ENCODE measurements at regions not wholly inside any gene's neighbourhood (a gene's known extent, or its start where the extent isn't known, plus 50 kb on each side); places are given as distances from the start of the nearest gene placed in this dataset.

DNA sequence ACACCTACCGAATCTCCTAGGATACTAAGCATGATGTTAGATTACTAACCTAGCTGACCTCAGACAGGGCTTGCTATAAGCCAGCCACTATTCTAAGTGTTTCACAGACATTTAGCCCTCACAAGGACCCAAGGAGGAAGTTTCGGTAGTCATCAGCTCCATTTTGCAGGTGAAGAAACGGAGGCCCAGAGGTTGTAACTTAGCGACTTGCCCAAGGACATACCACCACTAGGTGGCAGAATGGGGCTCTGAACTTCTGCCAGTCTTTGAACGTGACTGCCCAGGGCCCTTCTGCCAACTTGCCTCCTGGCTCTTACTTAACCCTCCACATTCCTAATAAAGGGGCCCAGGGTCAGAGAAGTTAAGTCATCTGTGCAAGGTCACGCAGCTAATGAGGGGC lies 283.5 kb downstream of the C1orf94 start:
- DNase-seq (ENCODE audit: extremely low read depth in 1 of 2, low read depth in 1 of 2) = no peak

- no peak for DNase-seq (ENCODE audit: extremely low read depth in 1 of 2, low read depth in 1 of 2)
These were observed 284.4 kb upstream of the GJB5 start for GRCh38 chr1:34470401-34470800.

GRCh38 chr1:34474566-34474965 lies 280.3 kb upstream of the GJB5 start:
- DNase-seq (ENCODE audit: extremely low read depth in 1 of 2, low read depth in 1 of 2) = no peak

DNA sequence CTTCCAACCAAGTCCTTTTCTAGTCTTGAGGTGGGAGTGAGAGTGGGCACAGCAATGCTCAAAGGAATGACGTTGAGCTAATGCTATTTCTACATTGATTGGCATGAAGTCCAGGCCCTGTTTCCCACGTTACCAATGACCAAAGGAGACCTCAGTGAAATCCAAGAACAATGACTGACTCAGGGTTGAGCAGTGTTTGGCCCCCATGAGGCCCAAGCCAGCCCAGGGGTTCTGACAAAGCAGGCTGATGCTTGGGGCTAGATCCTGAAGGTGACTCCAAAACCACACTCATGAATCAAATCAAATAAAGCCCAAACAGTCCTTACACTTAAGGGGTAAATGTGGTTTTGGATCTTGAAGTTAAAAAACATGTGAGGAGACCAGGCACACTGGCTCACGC lies 278.5 kb upstream of the GJB5 start:
- DNase-seq (ENCODE audit: extremely low read depth in 1 of 2, low read depth in 1 of 2) = no peak

DNA sequence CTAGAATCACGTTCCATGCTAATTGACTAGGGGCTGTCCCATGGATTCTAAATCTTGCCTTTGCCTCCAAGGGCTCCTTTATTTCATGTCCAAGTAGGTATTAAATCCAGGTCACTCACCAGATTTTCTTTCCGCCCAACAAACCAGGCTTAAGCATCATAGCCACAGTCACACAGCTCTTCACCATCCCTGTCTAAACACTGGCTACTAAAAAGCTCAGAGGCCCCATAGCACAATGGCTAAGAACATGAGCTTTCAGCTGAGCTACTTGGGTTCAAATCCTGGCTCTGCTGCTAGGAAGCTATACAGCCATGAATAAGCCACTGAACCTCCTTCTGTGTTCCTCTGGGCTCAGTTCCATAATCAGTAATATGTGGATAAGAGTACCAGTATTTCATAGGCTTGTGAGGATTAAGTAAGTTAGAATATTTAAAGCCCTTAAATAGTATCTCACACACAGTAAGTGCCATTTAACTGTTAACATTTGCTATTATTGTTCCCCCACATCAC lies 277.2 kb upstream of the GJB5 start:
- DNase-seq (ENCODE audit: extremely low read depth in 1 of 2, low read depth in 1 of 2) = no peak

GRCh38 chr1:34478515-34479076 lies 276.3 kb upstream of the GJB5 start:
- DNase-seq (ENCODE audit: extremely low read depth in 1 of 2, low read depth in 1 of 2) = no peak

DNA sequence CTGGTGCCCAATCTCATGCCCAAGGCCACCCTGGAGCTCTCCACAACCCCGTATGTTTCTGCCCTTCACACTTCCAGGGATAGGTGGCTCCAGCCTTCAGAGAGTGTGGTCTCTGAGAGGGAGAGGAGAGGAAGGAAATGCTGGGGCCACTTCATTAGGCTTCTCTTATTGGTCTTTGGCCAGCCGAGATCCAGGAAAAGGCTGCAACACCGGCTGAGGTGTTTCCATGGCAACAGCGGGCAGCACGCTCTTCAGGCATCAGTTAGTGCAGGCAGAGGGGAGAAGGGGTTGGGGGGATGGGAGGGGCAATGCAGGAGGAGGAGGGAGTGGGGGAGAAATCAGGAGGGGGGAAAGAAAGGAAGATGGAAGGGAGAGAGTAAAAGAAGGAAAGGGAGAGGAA lies 275.1 kb upstream of the GJB5 start:
- DNase-seq (ENCODE audit: extremely low read depth in 1 of 2, low read depth in 1 of 2) = no peak

- DNase-seq (ENCODE audit: extremely low read depth in 1 of 2, low read depth in 1 of 2) = no peak
These were observed 266.7 kb upstream of the GJB5 start for GRCh38 chr1:34488080-34488708.

GRCh38 chr1:34500451-34500850 lies 254.4 kb upstream of the GJB5 start:
- no peak for DNase-seq (ENCODE audit: extremely low read depth in 1 of 2, low read depth in 1 of 2)

- DNase-seq (ENCODE audit: extremely low read depth in 1 of 2, low read depth in 1 of 2) = no peak
These were observed 243.0 kb upstream of the GJB5 start for GRCh38 chr1:34511802-34512201.

DNA sequence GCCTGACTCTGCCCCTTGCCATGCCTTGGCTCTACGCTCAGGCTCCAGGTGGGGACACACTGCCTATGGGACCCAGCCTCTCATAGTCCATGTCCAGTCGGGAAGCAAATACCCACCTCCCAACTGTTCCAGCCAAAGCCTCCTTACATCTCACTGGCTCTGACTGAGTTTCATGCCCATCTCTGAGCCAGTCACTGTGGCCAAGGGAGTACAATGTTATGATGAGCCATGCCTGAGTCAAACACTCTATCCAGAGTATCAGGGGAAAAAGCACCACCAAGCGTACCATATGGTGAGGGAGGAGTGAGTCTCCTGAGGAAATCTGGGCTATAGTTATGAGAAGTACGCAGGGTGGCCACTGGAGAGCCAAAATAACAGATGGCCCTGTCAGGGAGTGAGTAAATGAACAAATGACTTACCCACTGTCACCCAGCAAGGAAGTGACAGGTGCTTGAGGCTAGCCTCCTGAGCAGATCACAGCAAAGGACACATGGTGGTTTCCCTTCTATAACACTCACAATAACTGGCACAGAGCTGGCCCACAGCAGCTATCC lies 236.6 kb upstream of the GJB5 start:
- DNase-seq (ENCODE audit: extremely low read depth in 1 of 2, low read depth in 1 of 2) = no peak

GRCh38 chr1:34520111-34520510 lies 234.7 kb upstream of the GJB5 start:
- DNase-seq (ENCODE audit: extremely low read depth in 1 of 2, low read depth in 1 of 2) = no peak

DNA sequence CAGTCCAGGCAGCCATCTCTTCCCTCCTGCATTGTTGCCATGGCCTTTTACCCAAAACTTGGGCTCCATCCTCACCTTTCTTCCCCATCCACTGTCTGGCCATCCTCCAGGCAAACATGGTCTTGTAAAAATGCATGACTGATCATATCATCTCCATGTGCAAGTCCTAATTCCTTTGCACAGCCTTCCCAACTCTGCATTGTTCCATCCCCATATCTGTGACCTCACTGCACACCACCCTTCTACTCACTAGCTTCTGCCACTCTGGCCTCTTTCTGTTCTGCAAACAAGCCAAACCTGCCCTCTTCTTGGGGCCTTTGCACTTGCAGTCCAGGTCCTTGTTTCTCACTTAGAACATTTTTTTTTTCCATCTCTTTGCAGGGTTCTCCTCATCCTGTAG lies 230.1 kb upstream of the GJB5 start:
- no peak for DNase-seq (ENCODE audit: extremely low read depth in 1 of 2, low read depth in 1 of 2)

DNA sequence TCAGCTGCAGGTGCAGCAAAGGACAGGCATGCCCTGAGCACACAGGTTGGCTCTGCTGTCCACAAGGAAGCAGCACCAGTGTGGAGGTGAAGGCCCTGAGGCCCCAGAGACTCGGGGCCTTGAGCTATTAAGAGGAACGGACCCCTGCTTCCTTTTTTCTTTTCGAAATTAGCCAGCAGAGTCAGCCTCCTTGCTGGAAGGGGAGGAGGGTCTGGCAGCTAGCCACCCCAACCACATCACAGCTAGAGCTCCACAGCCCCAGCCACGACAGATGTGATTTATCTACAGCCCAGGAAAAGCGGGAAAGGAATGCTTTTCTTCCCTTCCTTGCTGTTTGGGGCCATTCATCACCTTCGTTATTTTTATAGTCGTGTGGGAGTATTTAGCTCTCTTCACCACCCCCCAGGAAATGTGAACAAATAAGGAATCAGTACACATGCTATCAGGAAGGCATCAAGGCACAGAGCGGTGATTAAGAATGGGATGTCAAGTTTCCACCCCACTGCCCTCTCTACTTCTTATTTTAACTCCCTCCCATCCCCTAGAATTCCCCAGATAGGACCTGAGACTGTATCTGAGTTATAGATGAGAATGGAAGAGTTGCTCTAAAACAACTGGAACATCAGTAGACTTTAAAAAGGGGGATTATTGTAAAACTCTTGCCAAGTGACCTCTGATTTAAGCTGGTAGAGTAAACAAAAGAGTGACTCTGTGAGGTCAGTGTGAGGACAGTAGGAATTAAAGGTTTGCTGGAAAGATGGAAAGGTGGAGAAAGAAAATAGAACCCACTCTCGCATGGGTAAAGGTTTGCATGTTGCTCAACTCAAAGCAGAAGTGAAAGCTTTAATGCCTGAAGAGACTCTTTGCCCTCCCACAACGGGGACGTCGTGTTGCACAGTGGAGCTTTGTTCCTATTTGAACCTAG lies 224.7 kb upstream of the GJB5 start:
- no peak for DNase-seq (ENCODE audit: extremely low read depth in 1 of 2, low read depth in 1 of 2)

- no peak for DNase-seq (ENCODE audit: extremely low read depth in 1 of 2, low read depth in 1 of 2)
These were observed 222.7 kb upstream of the GJB5 start for GRCh38 chr1:34532113-34532512.

GRCh38 chr1:34538481-34538880 lies 216.4 kb upstream of the GJB5 start:
- no peak for DNase-seq (ENCODE audit: extremely low read depth in 1 of 2, low read depth in 1 of 2)

- no peak for DNase-seq (ENCODE audit: extremely low read depth in 1 of 2, low read depth in 1 of 2)
These were observed 207.7 kb upstream of the GJB5 start for GRCh38 chr1:34547046-34547674.

DNA sequence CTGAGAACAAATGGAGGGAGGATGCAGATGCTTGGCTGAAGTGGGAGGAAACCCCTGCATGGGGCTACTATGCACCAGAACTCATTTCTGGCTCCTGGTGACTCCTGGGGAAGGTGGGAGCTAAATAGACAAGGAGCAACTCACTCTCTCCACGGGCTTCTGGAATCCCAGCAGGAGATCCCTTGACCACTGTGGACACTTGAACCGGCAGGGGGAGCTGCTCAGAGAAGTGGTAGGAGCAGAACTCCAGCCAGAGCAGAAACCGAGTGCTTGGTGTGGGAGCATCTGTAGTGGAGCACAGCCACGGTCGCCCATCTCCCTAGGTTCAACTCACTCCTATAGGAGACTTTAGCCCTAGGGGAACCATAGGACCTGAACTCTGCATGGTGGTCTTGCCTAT lies 205.6 kb upstream of the GJB5 start:
- no peak for DNase-seq (ENCODE audit: extremely low read depth in 1 of 2, low read depth in 1 of 2)

DNA sequence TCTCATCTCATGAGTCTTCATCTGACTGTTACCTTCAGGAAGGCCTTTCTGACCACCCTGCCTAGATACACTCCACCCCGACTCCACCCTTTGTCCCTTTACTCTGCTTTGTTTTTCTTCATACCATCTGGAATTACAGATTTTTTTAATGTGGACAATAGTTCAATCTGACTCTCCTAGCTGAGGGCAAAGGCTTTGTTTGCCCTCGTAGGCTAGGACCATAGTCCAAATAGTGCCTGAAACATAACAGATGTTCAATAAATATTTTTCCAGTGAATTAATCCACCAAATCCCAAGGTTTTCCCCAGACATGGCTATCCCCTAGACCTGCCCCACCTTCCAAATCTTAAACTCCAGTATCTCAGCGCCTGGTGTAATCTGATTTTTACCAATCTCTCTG lies 176.5 kb upstream of the GJB5 start:
- no peak for DNase-seq (ENCODE audit: extremely low read depth in 1 of 2, low read depth in 1 of 2)

GRCh38 chr1:34582356-34582755 lies 172.5 kb upstream of the GJB5 start:
- no peak for DNase-seq (ENCODE audit: extremely low read depth in 1 of 2, low read depth in 1 of 2)

- DNase-seq (ENCODE audit: extremely low read depth in 1 of 2, low read depth in 1 of 2) = no peak
These were observed 167.1 kb upstream of the GJB5 start for GRCh38 chr1:34587761-34588160.

All from activated CD8-positive, alpha-beta memory T cell treated with anti-CD3 and anti-CD28 coated beads for 1 hour (primary cell).